ENCODE measurements at regions not wholly inside any gene's neighbourhood (a gene's known extent, or its start where the extent isn't known, plus 50 kb on each side); places are given as distances from the start of the nearest gene placed in this dataset.
"Not testable (repeated sequence)": the region's sequence is repeated elsewhere in the genome, so short reads cannot be mapped to it uniquely, and the experiment has no call there.

DNA sequence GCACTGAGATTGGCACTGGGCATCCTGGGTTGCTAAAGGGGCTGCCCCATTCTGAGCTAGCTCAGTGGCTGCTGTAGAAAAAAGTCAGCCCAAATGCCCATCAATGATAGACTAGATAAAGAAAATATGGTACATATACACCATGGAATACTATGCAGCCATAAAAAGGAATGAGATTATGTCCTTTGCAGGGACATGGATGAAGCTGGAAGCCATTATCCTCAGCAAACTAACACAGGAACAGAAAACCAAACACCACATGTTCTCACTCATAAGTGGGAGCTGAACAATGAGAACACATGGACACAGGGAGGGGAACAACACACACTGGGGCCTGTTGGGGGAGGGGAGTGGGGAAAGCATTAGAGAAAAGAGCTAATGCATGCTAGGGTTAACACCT lies 185.3 kb upstream of the JUN start:
- H4K20me1 ChIP-seq (ENCODE audit: insufficient read depth); H2AFZ ChIP-seq (ENCODE audit: low read depth, low read length); H3K27ac ChIP-seq (ENCODE audit: low read length); H3K79me2 ChIP-seq (replicated peaks; ENCODE audit: insufficient read depth, low read length); H3K36me3 ChIP-seq (ENCODE audit: insufficient read depth, low read length); H3F3A ChIP-seq (ENCODE audit: insufficient read depth, low read length, poor library complexity, severe bottlenecking); H3K9me2 ChIP-seq (ENCODE audit: insufficient read depth, low read length); H3K4me3 ChIP-seq (ENCODE audit: low read length); H3K4me2 ChIP-seq (ENCODE audit: low read length); H3K9me3 ChIP-seq (ENCODE audit: low read length); H3K27me3 ChIP-seq (ENCODE audit: insufficient read depth, low read depth, low read length); H3K9ac ChIP-seq (ENCODE audit: low read length): not testable (repeated sequence)

DNA sequence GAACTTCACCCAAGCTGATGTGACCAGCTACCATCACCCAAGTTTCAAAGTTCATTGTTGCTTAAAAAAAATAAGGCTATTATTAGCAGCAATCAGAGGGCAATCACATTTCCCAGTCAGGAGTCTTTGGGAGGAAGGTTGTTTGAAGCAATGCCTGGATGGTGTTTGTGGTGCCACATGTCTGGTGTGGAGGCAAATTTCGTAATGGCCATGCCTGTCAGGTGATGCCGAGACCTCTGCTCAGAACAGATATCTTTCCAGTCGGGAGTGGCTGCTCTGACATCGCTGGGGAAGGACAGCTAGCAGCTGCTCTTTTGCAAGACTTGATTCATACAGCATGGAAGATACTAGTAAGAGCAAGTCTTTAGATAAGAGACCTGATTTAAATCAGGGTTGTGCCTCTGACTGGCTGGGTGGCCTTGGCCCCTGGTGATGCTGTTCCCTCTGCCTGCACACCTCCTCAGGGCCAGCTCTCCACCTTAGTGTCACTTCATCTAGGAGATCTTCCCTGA lies 187.8 kb upstream of the JUN start:
- no peaks in the 10 kb centered on the region for H3F3A ChIP-seq (ENCODE audit: insufficient read depth, low read length, poor library complexity, severe bottlenecking)
- TF ChIP-seq RAD21 (conservative IDR thresholded peaks at IDR 0.05) (no peak), SMC3 (conservative IDR thresholded peaks at IDR 0.05; ENCODE audit: poor library complexity) (no peak), EZH2 (IDR thresholded peaks at IDR 0.05; ENCODE audit: borderline replicate concordance, insufficient read depth, low read length, poor library complexity, severe bottlenecking) (no peak), MXI1 (conservative IDR thresholded peaks at IDR 0.05; ENCODE audit: poor library complexity, severe bottlenecking) (no peak), POLR2AphosphoS5 (IDR thresholded peaks at IDR 0.05) (no peak), EP300 (conservative IDR thresholded peaks at IDR 0.05; ENCODE audit: poor library complexity, severe bottlenecking) (no peak), TAF1 (IDR thresholded peaks at IDR 0.05; ENCODE audit: low read depth) (no peak)
- TF ChIP-seq, protein P1, sequence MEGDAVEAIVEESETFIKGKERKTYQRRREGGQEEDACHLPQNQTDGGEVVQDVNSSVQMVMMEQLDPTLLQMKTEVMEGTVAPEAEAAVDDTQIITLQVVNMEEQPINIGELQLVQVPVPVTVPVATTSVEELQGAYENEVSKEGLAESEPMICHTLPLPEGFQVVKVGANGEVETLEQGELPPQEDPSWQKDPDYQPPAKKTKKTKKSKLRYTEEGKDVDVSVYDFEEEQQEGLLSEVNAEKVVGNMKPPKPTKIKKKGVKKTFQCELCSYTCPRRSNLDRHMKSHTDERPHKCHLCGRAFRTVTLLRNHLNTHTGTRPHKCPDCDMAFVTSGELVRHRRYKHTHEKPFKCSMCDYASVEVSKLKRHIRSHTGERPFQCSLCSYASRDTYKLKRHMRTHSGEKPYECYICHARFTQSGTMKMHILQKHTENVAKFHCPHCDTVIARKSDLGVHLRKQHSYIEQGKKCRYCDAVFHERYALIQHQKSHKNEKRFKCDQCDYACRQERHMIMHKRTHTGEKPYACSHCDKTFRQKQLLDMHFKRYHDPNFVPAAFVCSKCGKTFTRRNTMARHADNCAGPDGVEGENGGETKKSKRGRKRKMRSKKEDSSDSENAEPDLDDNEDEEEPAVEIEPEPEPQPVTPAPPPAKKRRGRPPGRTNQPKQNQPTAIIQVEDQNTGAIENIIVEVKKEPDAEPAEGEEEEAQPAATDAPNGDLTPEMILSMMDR (IDR thresholded peaks at IDR 0.05; ENCODE audit: poor library complexity, severe bottlenecking) = no peak
- TF ChIP-seq, protein P2, sequence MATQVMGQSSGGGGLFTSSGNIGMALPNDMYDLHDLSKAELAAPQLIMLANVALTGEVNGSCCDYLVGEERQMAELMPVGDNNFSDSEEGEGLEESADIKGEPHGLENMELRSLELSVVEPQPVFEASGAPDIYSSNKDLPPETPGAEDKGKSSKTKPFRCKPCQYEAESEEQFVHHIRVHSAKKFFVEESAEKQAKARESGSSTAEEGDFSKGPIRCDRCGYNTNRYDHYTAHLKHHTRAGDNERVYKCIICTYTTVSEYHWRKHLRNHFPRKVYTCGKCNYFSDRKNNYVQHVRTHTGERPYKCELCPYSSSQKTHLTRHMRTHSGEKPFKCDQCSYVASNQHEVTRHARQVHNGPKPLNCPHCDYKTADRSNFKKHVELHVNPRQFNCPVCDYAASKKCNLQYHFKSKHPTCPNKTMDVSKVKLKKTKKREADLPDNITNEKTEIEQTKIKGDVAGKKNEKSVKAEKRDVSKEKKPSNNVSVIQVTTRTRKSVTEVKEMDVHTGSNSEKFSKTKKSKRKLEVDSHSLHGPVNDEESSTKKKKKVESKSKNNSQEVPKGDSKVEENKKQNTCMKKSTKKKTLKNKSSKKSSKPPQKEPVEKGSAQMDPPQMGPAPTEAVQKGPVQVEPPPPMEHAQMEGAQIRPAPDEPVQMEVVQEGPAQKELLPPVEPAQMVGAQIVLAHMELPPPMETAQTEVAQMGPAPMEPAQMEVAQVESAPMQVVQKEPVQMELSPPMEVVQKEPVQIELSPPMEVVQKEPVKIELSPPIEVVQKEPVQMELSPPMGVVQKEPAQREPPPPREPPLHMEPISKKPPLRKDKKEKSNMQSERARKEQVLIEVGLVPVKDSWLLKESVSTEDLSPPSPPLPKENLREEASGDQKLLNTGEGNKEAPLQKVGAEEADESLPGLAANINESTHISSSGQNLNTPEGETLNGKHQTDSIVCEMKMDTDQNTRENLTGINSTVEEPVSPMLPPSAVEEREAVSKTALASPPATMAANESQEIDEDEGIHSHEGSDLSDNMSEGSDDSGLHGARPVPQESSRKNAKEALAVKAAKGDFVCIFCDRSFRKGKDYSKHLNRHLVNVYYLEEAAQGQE (IDR thresholded peaks at IDR 0.05; ENCODE audit: borderline replicate concordance) = no peak
- no peaks in the 10 kb centered on the region for H3K79me2 ChIP-seq (replicated peaks; ENCODE audit: insufficient read depth, low read length)
- no peak overlapping the region for H3K4me2 ChIP-seq (ENCODE audit: low read length)
- no peak overlapping the region for H3K27ac ChIP-seq (ENCODE audit: low read length)
- no peaks in the 10 kb centered on the region for H3K36me3 ChIP-seq (ENCODE audit: insufficient read depth, low read length)
- H3K9me3 ChIP-seq (ENCODE audit: low read length) = no peaks in the 10 kb centered on the region
- H3K27me3 ChIP-seq (ENCODE audit: insufficient read depth, low read depth, low read length) = no peaks in the 10 kb centered on the region
- no peak overlapping the region for H3K4me3 ChIP-seq (ENCODE audit: low read length)
- no peaks in the 10 kb centered on the region for H3K9me2 ChIP-seq (ENCODE audit: insufficient read depth, low read length)
- H3K9ac ChIP-seq (ENCODE audit: low read length) = no peak overlapping the region
- H2AFZ ChIP-seq (ENCODE audit: low read depth, low read length) = no peak overlapping the region
- no peaks in the 10 kb centered on the region for H4K20me1 ChIP-seq (ENCODE audit: insufficient read depth)

DNA sequence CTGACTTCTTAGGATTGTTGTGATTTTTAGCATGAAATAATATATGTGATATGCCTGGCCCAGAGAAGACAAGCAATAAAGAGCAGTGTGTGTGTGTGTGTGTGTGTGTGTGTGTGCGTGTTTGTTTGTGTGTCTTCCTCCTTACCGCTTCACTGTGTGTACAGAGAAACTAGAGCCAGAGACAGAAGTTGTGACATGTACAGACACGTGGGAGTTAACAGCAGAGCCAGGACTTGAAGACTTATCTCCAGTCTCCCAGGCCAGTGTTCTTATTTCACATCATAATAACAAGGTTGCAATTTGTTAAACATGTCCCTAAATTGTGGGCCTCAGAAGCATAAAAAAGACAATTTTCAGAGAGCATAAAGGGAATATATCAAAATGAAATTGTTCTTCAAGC lies 192.0 kb upstream of the JUN start:
- H3K27me3 ChIP-seq (ENCODE audit: insufficient read depth, low read depth, low read length) = no peaks in the 10 kb centered on the region
- no peaks in the 10 kb centered on the region for H3K9me3 ChIP-seq (ENCODE audit: low read length)
- TF ChIP-seq EP300 (conservative IDR thresholded peaks at IDR 0.05; ENCODE audit: poor library complexity, severe bottlenecking) = no peak
- no peak for TF ChIP-seq TAF1 (IDR thresholded peaks at IDR 0.05; ENCODE audit: low read depth)
- TF ChIP-seq, protein P1 (IDR thresholded peaks at IDR 0.05; ENCODE audit: poor library complexity, severe bottlenecking) = no peak
- TF ChIP-seq, protein P2 (IDR thresholded peaks at IDR 0.05; ENCODE audit: borderline replicate concordance) = no peak
- H4K20me1 ChIP-seq (ENCODE audit: insufficient read depth) = no peaks in the 10 kb centered on the region
- no peak overlapping the region for H3K4me3 ChIP-seq (ENCODE audit: low read length)
- no peaks in the 10 kb centered on the region for H3K9me2 ChIP-seq (ENCODE audit: insufficient read depth, low read length)
- no peak overlapping the region for H2AFZ ChIP-seq (ENCODE audit: low read depth, low read length)
- no peak overlapping the region for H3K4me2 ChIP-seq (ENCODE audit: low read length)
- H3K9ac ChIP-seq (ENCODE audit: low read length) = no peak overlapping the region
- no peaks in the 10 kb centered on the region for H3K79me2 ChIP-seq (replicated peaks; ENCODE audit: insufficient read depth, low read length)
- no peaks in the 10 kb centered on the region for H3F3A ChIP-seq (ENCODE audit: insufficient read depth, low read length, poor library complexity, severe bottlenecking)
- H3K27ac ChIP-seq (ENCODE audit: low read length) = no peak overlapping the region
- H3K36me3 ChIP-seq (ENCODE audit: insufficient read depth, low read length) = no peaks in the 10 kb centered on the region
